ENCODE measurements at regions not wholly inside any gene's neighbourhood (a gene's known extent, or its start where the extent isn't known, plus 50 kb on each side); places are given as distances from the start of the nearest gene placed in this dataset.

GRCh38 chr12:87086118-87086891 is 830.1 kb upstream of the MGAT4C start:
- Mint-ChIP-seq H3K27ac (ENCODE audit: unreplicated experiment) (no peak overlapping the region), H3K27me3 (ENCODE audit: unreplicated experiment) (no peaks in the 10 kb centered on the region), H3K9me3 (ENCODE audit: low read depth, unreplicated experiment) (no peaks in the 10 kb centered on the region), H3K4me3 (ENCODE audit: low read depth, unreplicated experiment) (no peak overlapping the region), H3K4me1 (ENCODE audit: low read depth, unreplicated experiment) (peaks cover 8% of the 10 kb centered on the region), H3K36me3 (ENCODE audit: insufficient read depth, unreplicated experiment) (no peaks in the 10 kb centered on the region)
- DNase-seq = peak; percentile 61
- no TSS peak for BruUV-seq (replicated peaks)
- CTCF ChIA-PET = no interaction called here
- intact Hi-C loops (cut with micrococcal nuclease; ENCODE audit: unreplicated experiment) = loop anchor here (10.0 kb wide), 1 partner anchor 598 kb away; no protein-coding TSS in a partner anchor
- TF ChIP-seq CTCF (IDR thresholded peaks at IDR 0.05; ENCODE audit: unreplicated experiment) = no peak

- intact Hi-C loops (cut with micrococcal nuclease; ENCODE audit: unreplicated experiment) = loop anchor here (10.0 kb wide), 1 partner anchor 600 kb away; no protein-coding TSS in a partner anchor
- Mint-ChIP-seq H3K27ac (ENCODE audit: unreplicated experiment) (no peak overlapping the region), H3K27me3 (ENCODE audit: unreplicated experiment) (no peaks in the 10 kb centered on the region), H3K4me1 (ENCODE audit: low read depth, unreplicated experiment) (peaks cover 8% of the 10 kb centered on the region), H3K36me3 (ENCODE audit: insufficient read depth, unreplicated experiment) (no peaks in the 10 kb centered on the region), H3K4me3 (ENCODE audit: low read depth, unreplicated experiment) (no peak overlapping the region), H3K9me3 (ENCODE audit: low read depth, unreplicated experiment) (no peaks in the 10 kb centered on the region)
- DNase-seq = no peak
- BruUV-seq (replicated peaks) = no TSS peak
- CTCF ChIA-PET = no interaction called here
- TF ChIP-seq CTCF (IDR thresholded peaks at IDR 0.05; ENCODE audit: unreplicated experiment) = no peak
These were observed 829.1 kb upstream of the MGAT4C start for GRCh38 chr12:87085286-87085685.

- Mint-ChIP-seq H3K27ac (ENCODE audit: unreplicated experiment) (no peak overlapping the region), H3K36me3 (ENCODE audit: insufficient read depth, unreplicated experiment) (no peaks in the 10 kb centered on the region), H3K4me3 (ENCODE audit: low read depth, unreplicated experiment) (no peak overlapping the region), H3K4me1 (ENCODE audit: low read depth, unreplicated experiment) (peaks cover 8% of the 10 kb centered on the region), H3K9me3 (ENCODE audit: low read depth, unreplicated experiment) (no peaks in the 10 kb centered on the region), H3K27me3 (ENCODE audit: unreplicated experiment) (no peaks in the 10 kb centered on the region)
- no TSS peak for BruUV-seq (replicated peaks)
- no peak for TF ChIP-seq CTCF (IDR thresholded peaks at IDR 0.05; ENCODE audit: unreplicated experiment)
- peak; percentile 10 for DNase-seq
- CTCF ChIA-PET = interaction anchor here (0.6 to 0.8 kb wide), 2 partner anchors 14 to 196 kb away, joined by 3 to 5 read pairs; no protein-coding TSS in a partner anchor
- intact Hi-C loops (cut with micrococcal nuclease; ENCODE audit: unreplicated experiment) = loop anchor here (10.0 kb wide), 1 partner anchor 602 kb away; no protein-coding TSS in a partner anchor
These were observed 826.6 kb upstream of the MGAT4C start for GRCh38 chr12:87082756-87083155.

GRCh38 chr12:87074781-87075180 is 818.6 kb upstream of the MGAT4C start:
- H3K4me3 Mint-ChIP-seq (ENCODE audit: low read depth, unreplicated experiment) = no peak overlapping the region
- BruUV-seq (replicated peaks) = no TSS peak
- no peaks in the 10 kb centered on the region for H3K36me3 Mint-ChIP-seq (ENCODE audit: insufficient read depth, unreplicated experiment)
- no peak for TF ChIP-seq CTCF (IDR thresholded peaks at IDR 0.05; ENCODE audit: unreplicated experiment)
- H3K27me3 Mint-ChIP-seq (ENCODE audit: unreplicated experiment) = no peaks in the 10 kb centered on the region
- CTCF ChIA-PET = no interaction called here
- H3K4me1 Mint-ChIP-seq (ENCODE audit: low read depth, unreplicated experiment) = no peaks in the 10 kb centered on the region
- H3K9me3 Mint-ChIP-seq (ENCODE audit: low read depth, unreplicated experiment) = peaks cover 8% of the 10 kb centered on the region
- DNase-seq = no peak
- no peak overlapping the region for H3K27ac Mint-ChIP-seq (ENCODE audit: unreplicated experiment)
- intact Hi-C loops (cut with micrococcal nuclease; ENCODE audit: unreplicated experiment) = no loop called here
